HG03571 (cell line): ENCODE measurements at regions not wholly inside any gene's neighbourhood (a gene's known extent, or its start where the extent isn't known, plus 50 kb on each side); places are given as distances from the start of the nearest gene placed in this dataset.

ENCODE experiments used
- ATAC-seq: cut with Tn5 transposase; IDR thresholded peaks from one replicate; pipeline ENCODE4 v1.9.1; 2021; ENCODE audit not compliant: unreplicated experiment

DNA sequence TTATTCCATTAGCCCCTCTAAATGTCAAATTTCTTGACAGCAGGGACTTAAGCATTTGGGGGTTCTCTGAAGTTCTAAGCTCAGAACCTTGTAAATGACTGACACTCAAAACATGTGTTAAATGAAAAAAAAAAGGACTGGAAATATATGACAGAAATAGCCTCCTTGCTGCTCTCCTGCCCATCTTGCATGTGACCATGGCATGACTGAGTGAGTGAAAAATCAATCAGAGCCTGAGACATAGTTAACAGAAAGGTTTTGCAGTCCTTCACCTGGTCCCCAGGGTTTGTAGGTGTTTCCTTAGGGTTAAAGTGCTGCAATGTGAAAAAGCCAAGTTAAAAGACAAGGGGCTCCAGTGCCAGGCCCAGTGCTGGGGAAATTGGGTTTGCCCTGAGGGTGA, 168.1 kb downstream of the ZBTB18 start:
- no peak for ATAC-seq

DNA sequence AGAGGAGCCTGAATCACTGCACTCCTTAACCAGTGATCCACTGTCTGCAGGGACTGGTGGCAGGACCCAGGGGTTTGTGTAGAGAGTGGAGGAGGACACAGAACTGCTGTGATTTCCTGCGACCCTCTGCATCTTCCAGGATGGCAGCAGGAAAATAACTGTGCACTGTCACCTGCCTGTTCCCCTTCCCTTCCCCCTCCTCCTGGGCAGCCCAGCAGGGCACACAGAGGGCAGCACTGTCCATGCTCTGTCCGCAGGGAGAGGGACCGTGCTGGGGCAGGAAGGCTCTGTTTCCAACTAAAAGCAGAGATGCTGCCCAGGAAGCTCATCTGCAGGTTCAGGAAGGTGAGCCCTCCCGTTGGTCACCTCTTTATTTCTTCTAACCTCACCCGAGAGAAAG, 168.7 kb downstream of the ZBTB18 start:
- ATAC-seq, result no peak

DNA sequence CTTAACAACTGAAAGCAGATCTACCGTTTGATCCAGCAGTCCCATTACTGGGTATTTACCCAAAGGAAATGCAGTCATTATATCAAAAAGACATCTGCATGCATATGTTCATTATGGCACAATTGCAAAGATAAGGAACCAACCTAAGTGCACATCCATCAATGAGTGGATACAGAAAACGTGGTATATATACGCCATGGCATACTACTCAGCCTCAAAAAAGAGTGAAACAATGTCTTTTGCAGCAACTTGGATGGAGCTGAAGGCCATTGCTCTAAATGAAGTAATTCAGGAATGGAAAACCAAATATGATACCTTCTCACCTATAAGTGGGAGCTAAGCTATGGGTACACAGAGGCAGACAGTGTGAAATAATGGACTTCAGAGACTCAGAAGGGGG, 169.3 kb downstream of the ZBTB18 start:
- no peak for ATAC-seq

DNA sequence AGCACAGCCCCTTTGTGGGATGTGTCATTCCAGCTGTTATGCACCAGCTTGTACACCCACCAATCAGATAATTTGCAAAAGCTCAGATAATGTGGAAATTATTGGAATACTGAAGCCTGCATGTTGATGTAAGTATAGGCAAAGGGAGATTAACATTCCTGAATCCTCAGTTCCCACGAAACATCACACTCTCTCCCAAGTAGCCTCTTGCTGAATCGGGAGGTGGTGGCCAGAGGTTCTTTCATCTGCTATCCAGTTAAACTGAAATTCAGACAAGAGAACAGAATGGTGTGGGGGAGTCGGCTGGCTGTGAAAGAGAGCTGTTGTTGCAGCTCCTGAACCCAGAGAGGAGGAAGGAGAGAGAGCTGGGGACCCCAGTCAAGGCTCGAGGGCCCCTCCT, 170.9 kb downstream of the ZBTB18 start:
- no peak for ATAC-seq

DNA sequence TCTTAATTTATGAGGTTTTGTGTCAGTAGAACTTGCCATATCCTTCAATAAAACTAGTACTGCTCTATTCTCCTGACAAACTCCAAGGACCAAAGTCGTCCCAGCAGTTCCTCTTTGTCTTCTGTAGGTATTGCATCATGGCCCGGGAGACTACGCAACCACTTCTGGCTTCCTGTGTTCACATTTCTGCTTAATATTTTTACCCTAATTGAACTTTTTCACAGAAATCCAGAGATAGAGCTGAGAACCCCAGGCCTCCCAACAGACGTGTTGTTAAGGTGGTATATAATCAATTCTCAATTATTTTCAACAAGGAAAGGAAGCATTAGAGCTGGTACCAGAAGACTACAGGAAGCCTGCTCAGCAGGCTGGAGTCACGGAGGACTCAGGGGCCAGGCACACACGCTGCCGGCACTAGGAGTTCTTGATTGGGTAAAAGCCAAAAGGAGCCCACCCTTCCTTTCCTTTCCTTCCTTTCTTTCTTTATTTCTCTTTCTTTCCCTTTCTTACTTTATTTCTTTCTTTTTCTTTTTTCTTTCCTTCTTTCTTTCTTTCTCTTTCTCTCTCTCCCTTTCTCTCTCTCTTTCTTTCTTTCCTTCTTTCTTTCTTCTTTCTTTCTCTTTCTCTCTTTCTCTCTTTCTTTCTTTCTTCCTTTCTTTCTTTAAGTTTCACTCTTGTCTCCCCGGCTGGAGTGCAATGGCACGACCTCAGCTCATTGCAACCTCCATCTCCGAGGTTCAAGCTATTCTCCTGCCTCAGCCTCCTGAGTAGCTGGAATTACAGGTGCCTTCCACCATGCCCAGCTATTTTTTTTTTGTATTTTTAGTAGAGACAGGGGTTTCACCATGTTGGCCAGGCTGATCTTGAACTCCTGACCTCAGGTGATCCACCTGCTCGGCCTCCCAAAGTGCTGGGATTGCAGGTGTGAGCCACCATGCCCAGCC, 173.7 kb downstream of the ZBTB18 start:
- ATAC-seq, result no peak

DNA sequence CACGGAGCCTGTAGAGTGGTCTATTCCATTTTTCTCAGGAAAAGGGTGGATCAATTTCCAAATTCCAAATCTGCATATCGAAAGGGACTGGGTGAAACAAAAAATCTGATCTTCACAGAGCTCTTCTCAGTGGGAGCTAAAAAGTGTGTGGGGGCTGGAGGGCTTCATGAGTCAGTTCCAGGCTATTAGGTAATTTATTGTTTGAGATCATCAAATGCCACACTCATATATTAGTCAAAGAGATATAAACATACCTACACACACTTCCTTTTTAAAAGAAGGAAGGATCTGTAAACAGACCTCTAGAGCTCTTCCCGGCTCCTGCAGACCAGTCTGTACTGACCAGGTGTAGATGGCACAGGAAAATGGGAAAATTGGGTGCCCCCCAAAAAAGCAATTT, 175.4 kb downstream of the ZBTB18 start:
- ATAC-seq, result no peak

DNA sequence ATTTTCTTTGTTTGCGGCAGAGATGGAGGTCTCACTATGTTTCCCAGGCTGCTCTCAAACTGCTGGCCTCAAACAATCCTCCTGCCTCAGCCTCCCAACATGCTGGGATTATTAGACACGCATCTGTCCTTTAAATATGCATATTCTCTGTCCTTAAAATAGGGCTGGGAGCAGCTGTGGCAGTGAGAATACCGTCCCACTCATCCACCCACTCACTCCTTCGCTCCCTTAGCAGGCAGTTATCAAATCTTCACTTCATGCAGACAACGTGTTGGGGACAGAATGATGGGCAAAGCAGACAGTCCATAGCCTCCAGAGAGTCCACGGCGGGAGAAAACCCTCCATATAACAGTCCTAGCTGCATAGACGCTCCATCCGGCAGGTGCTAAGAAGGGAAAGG, 179.4 kb downstream of the ZBTB18 start:
- no peak for ATAC-seq

DNA sequence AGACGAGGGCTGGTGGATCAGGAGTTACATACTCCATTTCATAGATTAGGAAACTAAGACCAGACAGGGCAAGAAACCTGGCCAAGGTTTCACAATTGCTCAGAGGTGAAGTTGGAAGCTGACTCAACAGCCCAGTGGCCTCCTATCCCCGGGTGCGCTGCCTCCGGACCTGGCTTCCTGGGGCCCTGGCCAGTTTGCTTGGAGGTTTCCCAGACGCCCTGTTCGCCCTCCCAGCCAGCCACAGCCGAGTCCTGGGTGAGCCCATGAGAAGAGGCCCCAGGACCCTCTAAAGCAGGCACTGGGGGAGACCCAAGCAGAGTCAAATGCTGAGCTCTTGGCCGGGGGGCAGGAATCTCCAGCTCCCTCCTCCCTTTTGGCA, 180.1 kb downstream of the ZBTB18 start:
- ATAC-seq, result no peak

DNA sequence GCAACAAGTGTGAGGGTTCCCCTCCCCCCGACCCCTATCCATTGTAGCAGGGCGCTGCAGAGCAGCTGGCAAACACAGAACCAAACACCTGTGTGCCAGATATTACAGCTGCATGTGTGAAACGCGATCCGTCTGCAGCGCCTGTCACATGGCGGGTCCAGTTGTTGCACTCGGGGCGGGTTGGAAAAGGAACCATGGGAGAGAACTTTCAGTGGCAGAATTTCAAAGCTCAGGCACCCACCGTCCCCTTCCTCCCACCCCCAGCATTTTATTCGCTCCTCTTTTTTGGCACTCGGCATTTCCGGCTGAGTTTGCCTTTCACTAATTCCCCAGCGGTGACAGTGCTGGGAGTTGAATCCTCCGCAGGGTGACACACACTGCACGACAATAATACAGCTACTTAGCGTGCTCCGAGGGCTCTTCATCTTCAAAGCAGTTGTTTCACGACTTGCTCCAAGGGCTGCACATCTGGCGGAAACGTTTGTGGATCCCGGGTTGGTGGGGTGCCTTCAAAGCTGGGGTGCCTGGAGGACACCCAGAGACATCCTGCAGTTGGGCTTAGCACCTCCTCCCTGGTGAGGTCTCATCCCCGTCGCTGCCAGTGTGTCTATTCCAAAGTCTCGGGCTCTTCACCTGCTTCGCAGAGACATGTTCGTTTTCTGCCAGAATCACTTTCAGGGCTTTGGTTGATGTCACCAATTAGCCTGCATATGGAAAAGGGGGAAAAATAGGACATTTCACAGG, 180.7 kb downstream of the ZBTB18 start:
- no peak for ATAC-seq

DNA sequence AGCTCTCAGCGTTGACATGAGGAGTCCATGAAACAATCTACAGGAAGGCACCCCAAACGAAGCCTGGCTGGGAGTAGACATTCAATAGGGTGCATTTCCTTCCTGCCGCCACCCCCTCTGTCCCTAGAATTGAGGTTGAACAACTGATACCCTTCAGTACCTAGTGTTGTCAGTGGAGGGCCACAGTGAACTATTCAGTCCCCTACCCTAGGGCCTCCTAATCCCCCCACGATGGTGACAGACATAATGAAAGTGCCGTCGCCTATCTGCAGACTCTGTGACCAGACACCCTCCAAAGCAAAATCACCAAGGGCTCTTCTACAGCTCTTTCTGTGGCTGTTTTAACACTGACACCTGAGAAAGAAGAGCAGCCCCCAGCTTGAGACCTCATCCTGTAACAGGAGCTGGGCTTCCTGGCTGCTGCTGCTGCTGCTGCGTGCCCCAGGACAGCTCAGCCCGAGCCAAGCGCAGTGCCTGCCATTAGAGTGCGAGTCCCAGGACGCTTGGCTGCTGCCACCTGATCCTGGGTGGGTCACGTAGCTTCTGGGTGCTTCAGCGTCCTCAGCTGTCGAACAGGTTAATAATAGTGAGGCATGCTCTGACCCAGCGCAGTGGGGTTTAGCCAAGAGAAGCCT, 183.0 kb downstream of the ZBTB18 start:
- ATAC-seq, result no peak

DNA sequence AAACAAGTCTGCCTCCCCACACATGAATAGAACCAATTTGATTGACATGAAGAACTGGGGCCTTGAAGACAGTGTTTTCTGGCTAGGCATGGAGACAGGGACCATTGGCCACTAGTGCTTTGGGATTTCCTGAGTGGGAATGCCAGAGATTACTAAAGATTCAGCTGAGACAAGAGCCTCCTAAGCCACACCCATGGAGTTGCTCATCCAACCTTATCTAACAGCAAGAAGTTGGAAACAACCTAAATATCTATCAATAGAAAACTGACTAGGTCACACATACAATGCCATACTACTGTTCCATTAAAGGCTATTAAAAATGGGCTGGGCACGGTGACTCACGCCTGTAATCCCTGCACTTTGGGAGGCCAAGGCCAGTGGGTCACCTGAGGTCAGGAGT, 184.1 kb downstream of the ZBTB18 start:
- ATAC-seq, result no peak

DNA sequence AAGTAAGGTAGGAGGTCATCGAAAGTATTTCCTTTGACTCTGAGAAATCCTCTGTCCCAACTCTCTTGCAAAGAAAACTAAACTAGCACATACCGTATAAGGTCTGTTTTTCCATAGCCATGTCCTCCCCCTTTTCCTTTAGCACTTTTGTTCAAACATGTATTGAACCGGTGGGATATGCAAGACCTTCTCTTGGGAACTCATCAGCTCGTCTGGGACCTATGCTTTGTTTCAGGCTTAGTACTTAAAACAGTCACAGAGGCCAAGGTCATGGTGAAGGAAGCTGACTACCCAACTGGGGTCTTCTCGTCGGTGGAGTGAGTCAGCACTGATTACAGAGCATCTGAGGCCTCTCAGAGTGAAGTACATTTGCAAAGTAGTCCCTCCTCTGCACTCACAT, 185.0 kb downstream of the ZBTB18 start:
- ATAC-seq, result no peak

DNA sequence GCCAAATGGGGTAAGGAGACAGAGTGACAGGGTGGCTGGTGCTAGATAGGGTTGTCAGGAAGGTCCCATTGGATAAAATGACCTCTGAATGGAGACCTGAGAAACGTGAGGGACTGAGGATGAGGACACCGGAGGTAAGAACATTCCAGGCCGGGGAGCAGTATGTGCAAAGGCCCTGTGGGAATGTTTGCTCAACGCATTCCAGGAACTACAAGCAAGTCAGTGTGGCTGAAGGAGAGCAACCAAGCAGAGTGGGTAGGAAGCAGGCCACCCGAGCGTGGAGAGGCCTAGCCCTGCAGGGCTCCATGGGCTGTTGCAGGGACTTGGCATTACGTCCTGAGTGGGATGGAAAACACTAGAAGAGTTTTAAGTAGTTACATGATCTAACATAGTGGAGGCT, 185.6 kb downstream of the ZBTB18 start:
- no peak for ATAC-seq

DNA sequence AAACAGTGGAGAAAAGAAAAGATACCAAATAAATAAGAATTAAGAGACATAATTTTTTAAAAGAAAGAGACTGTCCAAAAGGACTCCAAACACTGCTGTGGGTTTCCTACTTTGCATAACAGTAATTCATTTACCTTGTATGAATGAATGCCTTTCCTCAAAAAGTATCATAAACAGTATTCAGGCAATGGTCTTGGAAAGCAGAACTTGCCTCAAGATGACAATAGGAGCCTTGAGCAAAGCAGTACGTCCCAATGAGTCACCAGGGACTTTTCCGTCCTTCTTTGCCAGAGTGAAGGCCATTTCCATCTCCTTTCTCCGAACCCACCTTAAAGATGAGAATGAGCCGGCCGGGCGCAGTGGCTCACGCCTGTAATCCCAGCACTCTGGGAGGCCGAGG, 186.4 kb downstream of the ZBTB18 start:
- no peak for ATAC-seq

DNA sequence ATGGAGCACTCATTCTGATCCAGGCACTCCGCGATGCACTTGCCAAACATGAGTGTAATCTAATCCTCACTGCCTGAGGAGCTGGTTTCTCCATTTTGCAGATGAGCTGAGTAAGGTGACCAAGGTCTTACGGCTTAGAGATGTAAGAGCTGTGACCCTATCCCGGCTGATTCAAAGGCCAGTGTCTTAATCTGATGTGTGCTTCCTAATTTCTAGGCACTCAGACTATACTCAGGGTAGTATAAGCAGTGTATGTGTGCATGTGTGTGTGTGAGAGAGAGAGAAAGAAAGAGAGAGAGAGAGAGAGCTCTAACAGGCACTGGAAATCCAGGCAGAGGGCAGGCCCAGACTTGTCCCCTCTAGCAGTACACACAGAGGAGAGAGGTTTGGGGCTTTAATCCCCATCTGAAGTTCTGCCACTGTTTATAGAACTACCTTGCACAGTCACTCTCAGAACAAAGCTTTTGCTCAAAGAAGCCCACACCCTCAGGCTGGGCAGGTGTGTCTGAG, 188.2 kb downstream of the ZBTB18 start:
- ATAC-seq, result no peak

DNA sequence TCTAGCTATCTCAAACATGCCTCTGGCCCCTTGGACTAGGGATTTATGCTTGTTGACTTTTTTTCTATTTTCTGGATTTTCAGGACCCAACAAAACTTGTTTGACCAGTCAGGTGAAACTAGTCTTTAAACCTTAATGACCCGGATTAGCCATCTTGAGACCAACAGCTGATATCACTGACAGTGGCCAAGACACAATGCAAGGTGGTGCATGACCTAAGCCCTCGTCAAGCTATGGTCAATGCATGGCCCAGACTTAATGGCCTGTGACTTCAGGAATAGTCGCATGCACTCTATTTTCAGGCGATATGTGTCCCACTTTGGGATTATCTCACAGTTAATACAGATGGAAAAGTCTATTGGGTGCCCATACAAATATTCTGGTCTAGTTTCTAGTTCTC, 190.4 kb downstream of the ZBTB18 start:
- ATAC-seq, result no peak

DNA sequence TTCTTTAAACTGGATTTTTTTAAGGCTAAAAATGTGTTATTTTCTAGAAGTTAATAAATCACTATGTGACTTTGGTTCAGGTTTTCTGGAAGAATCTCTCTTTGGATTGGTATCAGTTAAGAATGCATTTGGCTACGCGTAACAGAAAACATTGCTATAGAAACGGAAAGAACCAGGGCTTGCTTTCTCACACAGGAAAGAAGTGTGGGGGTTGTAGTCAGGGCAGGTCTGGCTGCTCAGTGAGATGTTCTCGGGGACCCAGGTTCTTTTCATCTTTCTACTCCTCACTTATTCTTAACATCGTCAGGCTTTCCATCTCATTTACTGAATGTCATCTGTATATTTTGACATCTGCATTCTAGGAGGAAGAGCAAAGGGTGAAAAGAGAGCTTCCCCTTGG, 191.4 kb downstream of the ZBTB18 start:
- no peak for ATAC-seq

DNA sequence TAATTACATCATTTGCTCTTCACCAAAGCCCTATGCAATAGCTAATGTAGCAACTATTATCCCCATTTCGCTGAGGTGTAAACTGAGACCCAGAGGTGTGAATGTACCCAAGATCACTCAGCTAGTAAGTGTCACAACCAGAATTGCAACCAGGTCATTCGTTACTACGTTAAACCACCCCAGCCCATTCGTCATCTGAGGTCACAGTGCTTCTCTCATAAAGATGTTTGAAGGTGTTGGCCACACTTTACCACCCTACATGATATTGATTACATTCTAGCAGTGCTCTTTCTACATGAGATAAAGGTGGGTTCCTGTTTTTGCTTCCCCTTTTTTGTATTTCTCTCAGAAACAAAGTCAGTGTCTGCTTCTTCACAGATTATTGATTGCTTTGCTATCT, 195.3 kb downstream of the ZBTB18 start:
- ATAC-seq, result no peak

DNA sequence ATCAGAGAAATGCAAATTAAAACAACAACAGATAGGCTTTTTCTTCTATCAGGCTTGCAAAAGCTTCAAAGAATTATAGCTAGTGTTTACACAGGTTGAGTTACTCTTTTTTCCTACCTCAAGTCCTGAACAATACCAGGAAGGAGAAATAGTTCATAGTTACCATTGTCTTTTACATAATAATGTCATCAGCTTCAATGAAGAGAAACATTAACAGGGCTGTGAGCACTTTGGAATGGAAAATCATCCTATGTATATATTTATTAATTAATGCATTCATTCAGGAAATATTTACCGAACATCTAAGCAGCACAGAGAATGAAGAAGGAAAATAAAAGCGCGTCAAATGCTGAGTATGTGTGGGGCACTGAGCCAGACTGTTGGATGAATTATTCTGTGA, 197.3 kb downstream of the ZBTB18 start:
- ATAC-seq, result no peak

DNA sequence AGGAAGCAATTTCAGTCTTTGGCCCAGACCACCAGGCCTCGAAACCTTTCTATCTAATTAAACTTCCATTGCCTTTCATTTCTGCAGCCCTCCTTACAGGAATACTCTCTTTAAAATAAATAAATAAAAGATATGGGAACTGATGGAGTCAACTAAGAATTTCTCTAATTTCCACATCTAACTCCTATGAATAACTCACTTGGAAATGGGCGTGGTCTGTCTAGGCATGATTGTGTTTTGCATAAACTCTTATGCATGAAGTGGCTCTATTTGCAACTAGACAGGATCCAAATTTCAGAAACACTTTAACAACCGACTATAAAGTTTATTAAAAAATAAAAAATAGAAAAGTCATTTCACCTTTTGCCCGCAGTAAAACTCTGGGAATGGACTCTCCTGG, 199.5 kb downstream of the ADSS2 start:
- ATAC-seq, result no peak

DNA sequence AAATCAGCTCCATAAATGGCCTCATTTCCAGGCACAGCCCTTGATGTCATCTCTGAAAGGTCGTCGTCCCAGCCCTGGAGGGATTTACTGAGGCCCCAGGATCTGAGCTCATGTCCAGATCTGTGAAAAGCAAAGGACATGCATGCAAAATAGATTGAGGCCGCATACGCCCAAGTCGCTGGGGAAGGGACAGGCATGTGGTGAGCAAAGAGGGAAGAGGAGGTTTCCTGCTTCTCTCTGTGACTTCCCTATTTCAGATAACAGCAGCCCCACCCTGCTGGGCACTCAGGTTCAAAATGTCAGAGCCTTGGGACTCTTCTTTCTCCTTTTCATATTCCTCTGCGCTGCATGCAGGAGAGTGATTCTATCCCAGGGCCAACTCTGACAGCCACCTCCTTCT, 197.2 kb downstream of the ADSS2 start:
- ATAC-seq, result no peak
